ENCODE measurements at regions not wholly inside any gene's neighbourhood (a gene's known extent, or its start where the extent isn't known, plus 50 kb on each side); places are given as distances from the start of the nearest gene placed in this dataset.

DNA sequence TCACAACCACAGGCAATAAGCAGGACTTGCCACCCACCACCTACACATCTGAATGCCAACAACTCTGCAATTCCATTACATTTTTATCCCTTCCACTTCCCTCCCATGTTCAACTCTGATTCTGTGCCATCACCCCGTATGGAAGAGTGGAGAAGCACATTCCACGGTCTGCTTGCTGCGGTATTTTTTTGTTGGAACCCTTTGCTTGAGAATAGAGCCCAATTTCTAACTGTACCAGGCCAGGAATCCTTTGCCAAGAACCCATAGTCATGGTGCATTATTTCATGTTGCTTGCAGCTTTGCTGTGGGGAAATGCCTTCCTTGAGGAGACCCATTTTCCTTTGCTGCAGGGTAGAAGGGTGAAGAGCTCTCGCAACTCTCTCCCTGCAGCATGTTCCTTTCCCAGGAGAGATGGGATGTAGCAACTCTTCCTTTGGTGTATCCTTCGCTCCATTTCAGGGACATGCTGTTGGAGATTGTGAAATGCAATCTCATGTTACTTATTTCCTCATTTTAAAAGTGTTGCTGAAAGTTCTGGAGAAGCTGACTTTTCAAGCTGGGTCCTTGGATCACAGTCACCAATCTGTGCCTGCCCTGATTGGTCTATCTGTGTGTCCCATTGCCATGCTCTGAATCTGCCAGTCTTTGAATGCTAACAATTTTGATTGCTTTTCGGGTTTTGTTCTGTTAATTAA is 69.8 kb upstream of the STARD13 start:
- TF ChIP-seq POLR2A (IDR thresholded peaks at IDR 0.05; ENCODE audit: low read length) (no peak), GATA1 (IDR thresholded peaks at IDR 0.05; ENCODE audit: low read depth, low read length) (no peak)
